Transverse colon (tissue), 4 donors: ENCODE measurements at regions not wholly inside any gene's neighbourhood (a gene's known extent, or its start where the extent isn't known, plus 50 kb on each side); places are given as distances from the start of the nearest gene placed in this dataset.
"Not testable (repeated sequence)": the region's sequence is repeated elsewhere in the genome, so short reads cannot be mapped to it uniquely, and the experiment has no call there.

ENCODE experiments used
- DNase-seq: peaks from one replicate; pipeline ENCODE4 v3.0.0-alpha.2; 2019
- H3K27ac ChIP-seq, 4 donors: fragments of 200-600 bp; sonication (generic); 2 replicates each; pipeline ENCODE4 v1.5.1; 2016 to 2018; ENCODE audit warnings: inconsistent platforms in 4 of 4
- H3K27me3 ChIP-seq: fragments of 200-600 bp; sonication (generic); 2 replicates; pipeline ENCODE4 v1.5.1; 2017; ENCODE audit warnings: inconsistent platforms
- H3K36me3 ChIP-seq, 4 donors: fragments of 200-600 bp; sonication (generic); 2 replicates each; pipeline ENCODE4 v1.5.1; 2017 to 2019; ENCODE audit warnings: inconsistent platforms in 4 of 4
- H3K4me1 ChIP-seq, 4 donors: fragments of 200-600 bp; sonication (generic); 2 replicates each; pipeline ENCODE4 v1.5.1; 2017 to 2020; ENCODE audit warnings: inconsistent platforms in 4 of 4
- H3K4me3 ChIP-seq, 4 donors: fragments of 200-600 bp; sonication (generic); 1 replicate in 1 of 4; 2 replicates in 3 of 4; pipeline versions ENCODE4 v1.5.1 to v1.6.1; 2017 to 2019; ENCODE audit warnings: inconsistent platforms in 4 of 4
- H3K9me3 ChIP-seq, 2 donors: fragments of 200-600 bp; sonication (generic); 2 replicates each; pipeline ENCODE4 v1.5.1; 2017 to 2019; ENCODE audit warnings: inconsistent platforms in 2 of 2
- CTCF ChIP-seq, 5 experiments: fragments of 200-600 bp in 3 of 5; fragments of 450-650 bp in 2 of 5; sonication (generic) in 3 of 5; IDR thresholded peaks; 1 replicate in 2 of 5; 2 replicates in 3 of 5; pipeline ENCODE4 v1.5.1; 2016 to 2017; ENCODE audit warnings: antibody characterized with exemption in 5 of 5, inconsistent platforms in 3 of 5, mild to moderate bottlenecking in 2 of 5, moderate library complexity in 1 of 5
- EP300 ChIP-seq: sonication (generic); formaldehyde crosslinking; IDR thresholded peaks from one replicate; pipeline ENCODE4 v1.6.1; 2017; ENCODE audit warnings: antibody characterized with exemption, low read depth
- POLR2A ChIP-seq: fragments of 450-650 bp; IDR thresholded peaks from one replicate; pipeline ENCODE4 v1.6.1; 2016; ENCODE audit warnings: antibody characterized with exemption, mild to moderate bottlenecking, moderate library complexity
- POLR2AphosphoS5 ChIP-seq, 3 donors: sonication (generic); formaldehyde crosslinking; IDR thresholded peaks; one replicate each; pipeline ENCODE4 v1.6.1; 2016; ENCODE audit warnings: antibody characterized with exemption in 3 of 3
- WGBS, 2 donors: methylation state at CpG; one replicate each; pipeline ENCODE4 v1.1.5; 2018; ENCODE audit warnings: low coverage in 1 of 2; 5-methylcytosine and 5-hydroxymethylcytosine counted together
- in situ Hi-C, 4 donors: fragments of 200-750 bp; cut with MboI; loops; one replicate each; pipeline versions ENCODE4 v1.15.0 to v1.15.1; 2017; ENCODE audit warnings: low sequenced_read_pairs in 3 of 4, low pct_ligation_motif_present in 1 of 4, low pct_unique_long_range_greater_than_20kb in 1 of 4
- intact Hi-C: fragments of 100-400 bp; cut with DNase I; formaldehyde crosslinking; loops from one replicate; pipeline ENCODE4 v1.15.1; 2023; ENCODE audit warnings: low total_unique reads

DNA sequence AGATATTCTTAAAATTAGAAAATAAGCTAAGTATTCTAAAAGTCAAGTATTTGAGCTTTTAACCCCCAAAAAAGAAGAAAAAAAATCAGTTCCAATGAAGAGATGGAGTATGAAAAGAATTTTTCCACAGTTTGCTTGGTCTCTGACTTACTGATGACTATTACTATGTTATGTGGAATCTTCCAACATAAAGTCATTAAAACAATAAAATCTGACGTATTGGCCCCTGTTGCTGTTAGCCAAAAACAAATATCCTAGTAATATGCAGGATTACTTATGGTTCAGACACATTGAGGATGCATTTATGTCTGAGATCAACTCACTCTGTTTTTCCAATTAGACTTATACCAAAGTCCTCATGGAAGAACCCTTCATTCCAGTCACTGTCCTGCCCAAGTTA, 517.2 kb upstream of the ADGRL3 start:
- in situ Hi-C loops = no loop called here
- Histone ChIP-seq H3K36me3 (no peaks in the 10 kb centered on the region), H3K9me3 (no peaks in the 10 kb centered on the region), H3K27me3 (no peaks in the 10 kb centered on the region), H3K4me1 (no peaks in the 10 kb centered on the region), H3K27ac (no peak overlapping the region), H3K4me3 (no peak overlapping the region)
- WGBS, 2 donors = 11 to 23% methylated on average over 1 of the region's 1 CpG
- TF ChIP-seq EP300 = no peak
- TF ChIP-seq CTCF (IDR thresholded peaks at IDR 0.05) = no peak
- TF ChIP-seq POLR2A = no peak
- TF ChIP-seq POLR2AphosphoS5 (IDR thresholded peaks at IDR 0.05) = no peak
- no peak for DNase-seq
- intact Hi-C loops = no loop called here

- no peak for DNase-seq
- H3K4me1 ChIP-seq = no peaks in the 10 kb centered on the region
- no peak overlapping the region for H3K27ac ChIP-seq
- H3K36me3 ChIP-seq = no peaks in the 10 kb centered on the region
- TF ChIP-seq EP300 (no peak), CTCF (IDR thresholded peaks at IDR 0.05) (no peak), POLR2AphosphoS5 (IDR thresholded peaks at IDR 0.05) (no peak), POLR2A (no peak)
- intact Hi-C loops = no loop called here
- no peaks in the 10 kb centered on the region for H3K27me3 ChIP-seq
- in situ Hi-C loops = no loop called here
- H3K9me3 ChIP-seq = no peaks in the 10 kb centered on the region
- no peak overlapping the region for H3K4me3 ChIP-seq
- WGBS, 2 donors = 60 to 70% methylated on average over 1 of the region's 1 CpG
Measured at GRCh38 chr4:60683357-60683756, 516.8 kb upstream of the ADGRL3 start.

DNA sequence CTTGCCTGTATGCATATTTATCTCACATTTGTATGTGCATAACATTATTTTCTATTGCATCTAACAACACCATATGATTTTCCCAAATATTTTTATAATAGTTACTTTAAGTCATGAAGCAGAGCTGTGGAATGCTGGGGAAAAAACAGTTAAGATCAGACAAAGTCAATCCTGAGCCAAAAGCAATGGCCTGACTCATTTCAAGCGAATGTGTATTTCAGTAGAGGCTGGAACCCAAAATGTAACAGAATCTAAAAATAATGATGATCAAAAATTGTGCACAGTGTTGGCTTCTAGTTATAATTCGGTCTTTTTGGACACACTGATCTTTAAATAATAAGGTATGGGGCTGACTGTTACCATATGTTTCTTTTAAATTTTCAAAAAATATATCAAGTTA, 516.2 kb upstream of the ADGRL3 start:
- no peaks in the 10 kb centered on the region for H3K27me3 ChIP-seq
- no peaks in the 10 kb centered on the region for H3K4me1 ChIP-seq
- TF ChIP-seq EP300 = no peak
- TF ChIP-seq POLR2AphosphoS5 (IDR thresholded peaks at IDR 0.05) = no peak
- no peak for TF ChIP-seq POLR2A
- TF ChIP-seq CTCF (IDR thresholded peaks at IDR 0.05) = no peak
- no peak overlapping the region for H3K4me3 ChIP-seq
- WGBS, 2 donors = 65 to 75% methylated on average over 2 of the region's 2 CpGs
- in situ Hi-C loops = no loop called here
- intact Hi-C loops = no loop called here
- DNase-seq = no peak
- no peak overlapping the region for H3K27ac ChIP-seq
- no peaks in the 10 kb centered on the region for H3K36me3 ChIP-seq
- H3K9me3 ChIP-seq = no peaks in the 10 kb centered on the region

GRCh38 chr4:60696062-60696461, 504.1 kb upstream of the ADGRL3 start:
- H3K4me3 ChIP-seq, H3K36me3 ChIP-seq, in situ Hi-C loops, DNase-seq, H3K27ac ChIP-seq, H3K9me3 ChIP-seq, H3K4me1 ChIP-seq, intact Hi-C loops, H3K27me3 ChIP-seq: not testable (repeated sequence)
- 66% methylated on average over 5 of the region's 5 CpGs; no CpG with 5 or more reads in 1 of the 2 donors for WGBS, 2 donors

DNA sequence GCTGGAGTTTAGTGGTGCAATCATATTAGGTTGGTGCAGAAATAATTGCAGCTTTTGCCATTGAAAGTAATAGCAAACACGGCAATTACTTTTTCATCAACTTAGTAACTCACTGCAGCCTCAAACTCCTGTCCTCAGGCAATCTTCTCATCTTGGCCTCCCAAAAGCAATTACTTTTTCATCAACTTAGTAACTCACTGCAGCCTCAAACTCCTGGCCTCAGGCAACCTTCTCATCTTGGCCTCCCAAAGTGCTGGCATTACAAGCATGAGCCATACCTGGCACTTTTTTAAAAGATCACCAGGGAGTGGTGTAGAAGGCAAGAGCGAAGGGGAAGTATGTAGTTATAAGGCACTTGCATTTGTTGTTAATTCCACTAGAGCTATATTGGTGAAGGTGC, 491.1 kb upstream of the ADGRL3 start:
- Histone ChIP-seq H3K27ac (no peak overlapping the region), H3K36me3 (no peaks in the 10 kb centered on the region), H3K9me3 (no peaks in the 10 kb centered on the region), H3K4me3 (no peak overlapping the region), H3K4me1 (no peaks in the 10 kb centered on the region), H3K27me3 (no peaks in the 10 kb centered on the region)
- no peak for TF ChIP-seq POLR2AphosphoS5 (IDR thresholded peaks at IDR 0.05)
- TF ChIP-seq CTCF (IDR thresholded peaks at IDR 0.05) = no peak
- TF ChIP-seq POLR2A = no peak
- TF ChIP-seq EP300 = no peak
- 81 to 100% methylated on average over 1 to 2 of the region's 2 CpGs for WGBS, 2 donors
- no peak for DNase-seq
- intact Hi-C loops (no loop called here), in situ Hi-C loops (no loop called here)
